Skeletal muscle tissue (tissue), 3 donors: ENCODE measurements at regions not wholly inside any gene's neighbourhood (a gene's known extent, or its start where the extent isn't known, plus 50 kb on each side); places are given as distances from the start of the nearest gene placed in this dataset.
A peak's percentile ranks its signal among the peaks of the same experiment; 100 is the strongest.
"Not testable (repeated sequence)": the region's sequence is repeated elsewhere in the genome, so short reads cannot be mapped to it uniquely, and the experiment has no call there.

Source experiments
- H3K27ac ChIP-seq: one replicate; pipeline ENCODE4 v1.7.0; 2013; ENCODE audit warnings: mild to moderate bottlenecking, low read depth, low read length, inconsistent platforms
- H3K27me3 ChIP-seq, 3 donors: one replicate each; pipeline ENCODE4 v1.7.0; 2013; ENCODE audit warnings: low read length in 3 of 3; ENCODE audit not compliant: control insufficient read depth in 3 of 3, insufficient read depth in 3 of 3
- H3K36me3 ChIP-seq, 3 donors: one replicate each; pipeline ENCODE4 v1.7.0; 2013; ENCODE audit warnings: low read length in 3 of 3; ENCODE audit not compliant: control insufficient read depth in 3 of 3, insufficient read depth in 3 of 3
- H3K4me1 ChIP-seq, 3 donors: one replicate each; pipeline ENCODE4 v1.7.0; 2013; ENCODE audit warnings: low read length in 3 of 3, mild to moderate bottlenecking in 3 of 3; ENCODE audit not compliant: control insufficient read depth in 3 of 3, insufficient read depth in 3 of 3
- H3K4me3 ChIP-seq, 3 donors: one replicate each; pipeline ENCODE4 v1.7.0; 2013; ENCODE audit warnings: low read length in 3 of 3
- H3K9ac ChIP-seq, 3 donors: one replicate each; pipeline ENCODE4 v1.7.0; 2013; ENCODE audit warnings: low read length in 3 of 3, mild to moderate bottlenecking in 3 of 3, moderate library complexity in 2 of 3, low read depth in 1 of 3
- H3K9me3 ChIP-seq, 3 donors: one replicate each; pipeline ENCODE4 v1.7.0; 2013; ENCODE audit warnings: low read length in 3 of 3; ENCODE audit not compliant: control insufficient read depth in 3 of 3
- donor health status: Osteomylitis.

DNA sequence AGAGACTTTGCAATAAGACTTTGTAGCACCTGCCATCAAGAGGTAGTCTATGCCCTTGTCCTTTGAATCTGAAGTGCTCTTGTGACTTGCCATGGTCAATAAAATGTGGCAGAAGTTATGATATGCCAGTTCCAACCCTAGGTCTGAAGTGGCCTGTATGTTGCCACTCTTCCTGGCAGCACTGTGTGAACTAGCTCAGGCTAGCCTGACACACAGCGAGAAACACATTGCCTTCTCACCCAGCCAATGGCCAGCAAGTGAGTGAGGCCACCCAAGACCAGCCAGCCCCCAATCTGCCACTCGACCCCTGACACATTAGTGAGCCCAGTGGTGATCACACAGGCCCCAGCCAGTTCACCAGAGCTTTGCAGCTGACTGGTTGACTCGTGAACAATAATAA is 52.7 kb upstream of the OSMR start:
- Histone ChIP-seq H3K36me3 (no peaks in the 10 kb centered on the region), H3K9ac (no peak overlapping the region), H3K27me3 (no peaks in the 10 kb centered on the region), H3K4me3 (no peak overlapping the region), H3K27ac (no peak overlapping the region), H3K9me3 (no peaks in the 10 kb centered on the region), H3K4me1 (peaks cover 0 to 9% (median 0%) of the 10 kb centered on the region in 3 donors)

DNA sequence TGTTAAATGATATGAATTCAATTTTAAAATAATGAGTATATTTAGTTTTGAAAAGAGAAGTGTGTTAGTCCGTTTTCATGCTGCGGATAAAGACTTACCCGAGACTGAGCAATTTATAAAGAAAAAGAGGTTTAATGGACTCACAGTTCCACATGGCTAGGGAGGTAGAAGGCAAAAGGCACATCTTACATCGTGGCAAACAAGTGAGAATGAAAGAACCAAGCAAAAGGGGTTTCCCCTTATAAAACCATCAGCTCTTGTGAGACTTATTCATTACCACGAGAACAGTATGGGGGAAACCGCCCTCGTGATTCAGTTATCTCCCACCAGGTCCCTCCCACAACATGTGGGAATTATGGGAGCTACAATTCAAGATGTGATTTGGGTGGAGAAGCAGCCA is 51.8 kb upstream of the OSMR start:
- not testable (repeated sequence) for H3K4me3 ChIP-seq, H3K9ac ChIP-seq, H3K9me3 ChIP-seq, H3K27ac ChIP-seq, H3K27me3 ChIP-seq, H3K36me3 ChIP-seq, H3K4me1 ChIP-seq

DNA sequence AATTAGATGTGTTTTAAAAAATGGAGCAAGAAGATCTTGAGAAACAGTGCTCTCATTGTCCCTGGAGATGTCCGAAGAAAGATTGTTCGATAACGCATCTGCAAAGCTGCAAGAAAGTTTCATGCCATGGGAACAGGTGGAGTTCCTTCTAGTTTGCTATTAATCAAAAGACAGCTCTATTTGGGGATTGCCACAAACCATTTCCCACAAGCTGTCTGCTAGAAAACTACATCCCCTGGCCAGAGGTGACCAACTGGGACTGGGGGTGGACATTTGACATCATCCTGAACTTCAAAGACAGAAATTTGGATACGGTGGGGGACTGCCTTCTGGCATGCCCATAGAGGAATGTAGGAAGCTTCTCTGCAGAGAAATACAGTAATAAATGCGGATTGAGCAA is 50.8 kb upstream of the OSMR start:
- Histone ChIP-seq H3K4me3 (no peak overlapping the region), H3K36me3 (no peaks in the 10 kb centered on the region), H3K9ac (no peak overlapping the region), H3K27me3 (no peaks in the 10 kb centered on the region), H3K27ac (no peak overlapping the region), H3K9me3 (no peaks in the 10 kb centered on the region), H3K4me1 (peaks cover under 1 to 9% (median 1%) of the 10 kb centered on the region in 3 donors)

DNA sequence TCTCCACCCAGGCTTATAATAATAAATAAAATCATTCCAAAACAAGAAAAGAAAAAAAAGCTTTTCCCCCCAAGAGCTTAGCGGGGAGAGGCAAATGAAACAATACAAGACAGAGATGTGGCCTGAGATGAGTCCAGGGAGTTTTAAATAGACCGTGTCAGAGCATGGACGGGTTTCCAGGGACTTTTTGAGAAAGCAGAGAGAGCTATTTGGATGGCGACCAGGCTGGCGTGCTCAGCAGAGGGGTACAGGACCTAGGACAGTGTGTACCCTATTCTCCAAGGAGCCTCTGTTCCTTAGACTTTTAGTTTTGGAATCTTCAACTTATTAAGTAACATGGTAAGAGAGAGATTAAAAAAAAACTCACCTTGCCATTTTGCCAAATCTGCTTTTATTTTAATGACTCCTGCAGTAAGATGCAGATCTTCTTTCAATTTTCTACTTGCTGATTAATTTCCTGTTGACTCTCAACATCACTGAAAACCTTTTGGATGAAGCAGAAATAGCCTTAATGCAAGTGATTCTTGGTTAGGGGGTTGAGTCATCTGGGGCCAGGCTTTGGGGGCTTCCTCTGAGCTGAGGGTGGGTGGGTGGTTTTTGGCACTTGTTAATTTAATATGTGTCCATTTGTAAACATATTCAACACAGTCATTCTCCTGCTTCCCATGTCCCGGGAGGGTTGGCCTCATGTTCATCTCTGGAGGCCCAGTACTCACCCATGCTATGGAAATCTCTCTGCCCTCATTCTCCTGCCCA is 49.6 kb upstream of the OSMR start:
- H3K9me3 ChIP-seq, result no peaks in the 10 kb centered on the region
- peaks cover 7 to 17% (median 7%) of the 10 kb centered on the region in 3 donors for H3K4me1 ChIP-seq
- peak overlapping the region in 1 of 3 donors; percentile 26 for H3K4me3 ChIP-seq
- no peak overlapping the region for H3K27ac ChIP-seq
- no peak overlapping the region for H3K9ac ChIP-seq
- H3K36me3 ChIP-seq, result no peaks in the 10 kb centered on the region
- H3K27me3 ChIP-seq, result no peaks in the 10 kb centered on the region
